Breast epithelium (tissue), 3 donors: ENCODE measurements at regions not wholly inside any gene's neighbourhood (a gene's known extent, or its start where the extent isn't known, plus 50 kb on each side); places are given as distances from the start of the nearest gene placed in this dataset.

Experiments
- POLR2A ChIP-seq: fragments of 450-650 bp; IDR thresholded peaks from one replicate; pipeline ENCODE4 v1.6.1; 2016; ENCODE audit warnings: antibody characterized with exemption, mild to moderate bottlenecking, moderate library complexity
- POLR2AphosphoS5 ChIP-seq, 3 donors: sonication (generic); formaldehyde crosslinking; IDR thresholded peaks; one replicate each; pipeline ENCODE4 v1.6.1; 2017; ENCODE audit warnings: antibody characterized with exemption in 3 of 3
- TF ChIP-seq, protein P1 (sequence below), 3 donors: fragments of 450-650 bp; IDR thresholded peaks; one replicate each; pipeline ENCODE4 v1.5.1; 2016 to 2017; ENCODE audit warnings: antibody characterized with exemption in 3 of 3, mild to moderate bottlenecking in 3 of 3, moderate library complexity in 3 of 3

DNA sequence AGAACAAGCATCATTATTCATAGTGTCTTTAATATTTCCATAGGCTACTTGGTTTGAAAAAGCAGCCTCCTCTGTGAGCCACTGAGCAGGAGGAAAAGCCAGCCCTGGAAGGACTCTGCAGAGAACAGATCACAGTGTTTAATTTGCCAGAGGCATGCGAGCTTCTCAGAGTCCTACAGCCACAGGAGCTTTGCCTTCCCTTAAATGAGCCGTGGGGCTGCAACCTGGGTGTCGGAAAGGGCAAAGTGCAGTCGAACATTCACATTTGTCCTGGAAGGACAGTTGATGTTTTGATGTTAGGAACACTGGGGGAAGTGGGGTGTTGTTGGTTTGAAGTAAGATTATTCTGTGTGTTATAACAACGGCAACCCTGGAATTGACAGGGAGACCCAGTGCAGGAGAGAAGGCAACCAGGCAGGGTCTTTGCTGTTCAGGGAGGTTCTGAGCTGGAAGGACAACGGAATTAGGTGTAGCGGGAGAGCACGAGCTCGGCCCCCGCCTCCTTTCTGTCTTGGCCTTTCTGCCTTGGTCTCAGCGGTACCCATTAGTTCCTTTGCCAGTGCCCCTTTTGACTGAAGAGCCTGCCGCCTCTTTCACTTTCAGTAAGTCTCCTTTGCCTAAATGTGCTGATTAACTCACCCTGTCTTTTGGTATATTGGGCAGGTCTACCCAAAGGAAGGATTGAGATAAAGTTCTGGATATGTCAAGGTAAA, 192.3 kb upstream of the PITRM1 start:
- TF ChIP-seq, protein P1, sequence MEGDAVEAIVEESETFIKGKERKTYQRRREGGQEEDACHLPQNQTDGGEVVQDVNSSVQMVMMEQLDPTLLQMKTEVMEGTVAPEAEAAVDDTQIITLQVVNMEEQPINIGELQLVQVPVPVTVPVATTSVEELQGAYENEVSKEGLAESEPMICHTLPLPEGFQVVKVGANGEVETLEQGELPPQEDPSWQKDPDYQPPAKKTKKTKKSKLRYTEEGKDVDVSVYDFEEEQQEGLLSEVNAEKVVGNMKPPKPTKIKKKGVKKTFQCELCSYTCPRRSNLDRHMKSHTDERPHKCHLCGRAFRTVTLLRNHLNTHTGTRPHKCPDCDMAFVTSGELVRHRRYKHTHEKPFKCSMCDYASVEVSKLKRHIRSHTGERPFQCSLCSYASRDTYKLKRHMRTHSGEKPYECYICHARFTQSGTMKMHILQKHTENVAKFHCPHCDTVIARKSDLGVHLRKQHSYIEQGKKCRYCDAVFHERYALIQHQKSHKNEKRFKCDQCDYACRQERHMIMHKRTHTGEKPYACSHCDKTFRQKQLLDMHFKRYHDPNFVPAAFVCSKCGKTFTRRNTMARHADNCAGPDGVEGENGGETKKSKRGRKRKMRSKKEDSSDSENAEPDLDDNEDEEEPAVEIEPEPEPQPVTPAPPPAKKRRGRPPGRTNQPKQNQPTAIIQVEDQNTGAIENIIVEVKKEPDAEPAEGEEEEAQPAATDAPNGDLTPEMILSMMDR (IDR thresholded peaks at IDR 0.05): no peak
- no peak for TF ChIP-seq POLR2AphosphoS5 (IDR thresholded peaks at IDR 0.05)
- no peak for TF ChIP-seq POLR2A
